H1 (cell line): ENCODE measurements at regions not wholly inside any gene's neighbourhood (a gene's known extent, or its start where the extent isn't known, plus 50 kb on each side); places are given as distances from the start of the nearest gene placed in this dataset.

Source experiments
- CTCF ChIA-PET: fragments of 300-600 bp; sonication (Branson Sonifier 250); formaldehyde crosslinking; loops from one replicate; lab custom pipeline; 2021; ENCODE audit not compliant: partially characterized antibody; lab: Charles Lee
- POLR2A ChIA-PET: fragments of 300-600 bp; sonication (Branson Sonifier 250); formaldehyde crosslinking; loops from one replicate; lab custom pipeline; 2021; ENCODE audit warnings: inconsistent platforms; ENCODE audit not compliant: partially characterized antibody; lab: Charles Lee
- DNase-seq, 2 experiments: peaks; one replicate each; pipeline versions ENCODE4 v3.0.0 to v3.0.0-alpha.2; 2010 to 2022; ENCODE audit warnings: low spot score in 2 of 2, low read depth in 1 of 2, mixed read lengths in 1 of 2
- FAIRE-seq: peaks from 2 replicates; lab custom pipeline; 2011; peaks lifted over from hg19 to GRCh38; lab: Jason Lieb, UNC
- H2AFZ ChIP-seq: 2 replicates; pipeline ENCODE4 v1.8.1; 2012; ENCODE audit warnings: low read length, inconsistent platforms
- H2AK5ac ChIP-seq: 2 replicates; pipeline ENCODE4 v1.6.1; 2013; ENCODE audit warnings: low read depth, low read length
- H2BK120ac ChIP-seq: replicated peaks from 2 replicates; pipeline ENCODE3; 2013; ENCODE audit warnings: low read depth, low read length, inconsistent platforms
- H2BK12ac ChIP-seq: 2 replicates; pipeline ENCODE4 v1.6.1; 2013; ENCODE audit warnings: low read depth, low read length
- H2BK15ac ChIP-seq: 2 replicates; pipeline ENCODE4 v1.6.1; 2013; ENCODE audit warnings: low read length
- H2BK20ac ChIP-seq: 2 replicates; pipeline ENCODE4 v1.6.1; 2013; ENCODE audit warnings: low read length
- H2BK5ac ChIP-seq: 2 replicates; pipeline ENCODE4 v1.6.1; 2013; ENCODE audit warnings: low read depth, low read length
- H3K14ac ChIP-seq: 2 replicates; pipeline ENCODE4 v1.6.1; 2013; ENCODE audit warnings: inconsistent platforms; ENCODE audit not compliant: insufficient read length
- H3K18ac ChIP-seq: 2 replicates; pipeline ENCODE4 v1.6.1; 2013; ENCODE audit warnings: low read length; ENCODE audit errors: extremely low read depth
- H3K23ac ChIP-seq: 2 replicates; pipeline ENCODE4 v1.6.1; 2013; ENCODE audit warnings: inconsistent platforms; ENCODE audit not compliant: insufficient read length
- H3K23me2 ChIP-seq: 2 replicates; pipeline ENCODE4 v1.6.1; 2013; ENCODE audit warnings: low read depth, low read length
- H3K27ac ChIP-seq: 2 replicates; pipeline ENCODE4 v1.6.1; 2011; ENCODE audit warnings: low read depth, low read length, inconsistent platforms
- H3K27me3 ChIP-seq, 4 experiments: replicated peaks in 1 of 4; 1 replicate in 1 of 4; 2 replicates in 3 of 4; pipeline versions ENCODE4 v1.6.1 to v1.8.1; 2011 to 2013; ENCODE audit warnings: low read length in 3 of 4, mild to moderate bottlenecking in 3 of 4, inconsistent platforms in 2 of 4, mixed read lengths in 2 of 4, moderate library complexity in 1 of 4; ENCODE audit not compliant: control insufficient read depth in 3 of 4, insufficient read depth in 3 of 4; ENCODE audit errors: extremely low read depth in 1 of 4
- H3K36me3 ChIP-seq, 4 experiments: 2 replicates each; pipeline versions ENCODE4 v1.6.1 to v1.8.1; 2011 to 2013; ENCODE audit warnings: mild to moderate bottlenecking in 4 of 4, low read length in 3 of 4, moderate library complexity in 2 of 4, control low read depth in 1 of 4, inconsistent platforms in 1 of 4; ENCODE audit not compliant: insufficient read depth in 4 of 4, control insufficient read depth in 2 of 4
- H3K4ac ChIP-seq: replicated peaks from 2 replicates; pipeline ENCODE3; 2013; ENCODE audit warnings: low read length, low read depth, mixed read lengths, inconsistent platforms; ENCODE audit not compliant: insufficient read length
- H3K4me1 ChIP-seq, 4 experiments: replicated peaks in 1 of 4; 1 replicate in 1 of 4; 2 replicates in 3 of 4; pipeline versions ENCODE4 v1.6.1 to v1.8.1; 2011 to 2013; ENCODE audit warnings: low read length in 3 of 4, inconsistent platforms in 2 of 4, mixed read lengths in 1 of 4; ENCODE audit not compliant: insufficient read depth in 4 of 4, control insufficient read depth in 3 of 4
- H3K4me2 ChIP-seq, 2 experiments: 2 replicates each; pipeline versions ENCODE4 v1.6.1 to v1.8.1; 2011 to 2013; ENCODE audit warnings: low read depth in 2 of 2, low read length in 2 of 2, control low read depth in 1 of 2, inconsistent platforms in 1 of 2, mild to moderate bottlenecking in 1 of 2; ENCODE audit not compliant: insufficient read depth in 1 of 2
- H3K4me3 ChIP-seq, 4 experiments: fragments of 200-600, 300-600 bp in 1 of 4; sonication (generic), shearing (Covaris generic), sonication (Bioruptor Twin) in 1 of 4; 2 replicates each; pipeline versions ENCODE4 v1.5.1 to v1.8.1; 2011 to 2016; ENCODE audit warnings: low read length in 4 of 4, low read depth in 3 of 4, control low read depth in 2 of 4, inconsistent platforms in 2 of 4, mild to moderate bottlenecking in 2 of 4, mixed read lengths in 1 of 4, moderate library complexity in 1 of 4; ENCODE audit not compliant: insufficient read depth in 2 of 4; ENCODE audit errors: extremely low read depth in 1 of 4
- H3K56ac ChIP-seq: replicated peaks from 2 replicates; pipeline ENCODE3; 2013; ENCODE audit warnings: low read depth, mild to moderate bottlenecking, mixed read lengths, low read length, inconsistent platforms; ENCODE audit not compliant: insufficient read length
- H3K79me1 ChIP-seq: 2 replicates; pipeline ENCODE4 v1.6.1; 2013; ENCODE audit warnings: low read depth, low read length, control low read depth
- H3K79me2 ChIP-seq, 2 experiments: 2 replicates each; pipeline versions ENCODE4 v1.6.1 to v1.8.1; 2012 to 2013; ENCODE audit warnings: low read length in 2 of 2, mild to moderate bottlenecking in 2 of 2, inconsistent platforms in 1 of 2; ENCODE audit not compliant: insufficient read depth in 2 of 2, control insufficient read depth in 1 of 2
- H3K9ac ChIP-seq, 4 experiments: replicated peaks in 1 of 4; 1 replicate in 1 of 4; 2 replicates in 3 of 4; pipeline versions ENCODE4 v1.6.1 to v1.8.1; 2011 to 2013; ENCODE audit warnings: low read depth in 3 of 4, low read length in 3 of 4, control low read depth in 2 of 4, mild to moderate bottlenecking in 2 of 4, moderate library complexity in 2 of 4, inconsistent platforms in 1 of 4; ENCODE audit errors: extremely low read depth in 1 of 4
- H3K9me3 ChIP-seq, 2 experiments: 2 replicates each; pipeline versions ENCODE4 v1.6.1 to v1.8.1; 2012 to 2013; ENCODE audit warnings: mild to moderate bottlenecking in 2 of 2, moderate library complexity in 2 of 2, control low read depth in 1 of 2, inconsistent platforms in 1 of 2, low read depth in 1 of 2, low read length in 1 of 2, mixed read lengths in 1 of 2; ENCODE audit not compliant: insufficient read depth in 2 of 2
- H4K20me1 ChIP-seq, 2 experiments: replicated peaks in 1 of 2; 2 replicates each; pipeline versions ENCODE3 to v1.8.1; 2011 to 2013; ENCODE audit warnings: inconsistent platforms in 2 of 2, low read length in 2 of 2, mild to moderate bottlenecking in 1 of 2; ENCODE audit not compliant: insufficient read depth in 2 of 2, control insufficient read depth in 1 of 2
- H4K5ac ChIP-seq: 2 replicates; pipeline ENCODE4 v1.6.1; 2013; ENCODE audit warnings: low read length, low read depth, mixed read lengths, inconsistent platforms; ENCODE audit not compliant: insufficient read length
- H4K8ac ChIP-seq: 2 replicates; pipeline ENCODE4 v1.8.0; 2013; ENCODE audit warnings: mild to moderate bottlenecking, moderate library complexity, low read length, inconsistent platforms; ENCODE audit not compliant: insufficient read depth; ENCODE audit errors: extremely low read depth
- H4K91ac ChIP-seq: replicated peaks from 2 replicates; pipeline ENCODE3; 2013; ENCODE audit warnings: low read length, mixed read lengths, inconsistent platforms; ENCODE audit not compliant: insufficient read length
- ATF2 ChIP-seq: IDR thresholded peaks from 2 replicates; pipeline ENCODE4 v1.6.1; 2012; ENCODE audit warnings: low read length, inconsistent platforms
- CHD2 ChIP-seq: IDR thresholded peaks from 2 replicates; pipeline ENCODE4 v1.6.1; 2012; ENCODE audit warnings: low read length, improper control_type of control experiment
- E2F6 ChIP-seq: IDR thresholded peaks from 2 replicates; pipeline ENCODE4 v1.6.1; 2012; ENCODE audit warnings: inconsistent platforms
- KDM5A ChIP-seq: fragments of 200-600 bp; IDR thresholded peaks from 2 replicates; pipeline ENCODE4 v1.7.1; 2012; ENCODE audit warnings: mild to moderate bottlenecking, low read length, inconsistent platforms, mixed read lengths
- MAFK ChIP-seq: IDR thresholded peaks from 2 replicates; pipeline ENCODE4 v1.6.1; 2012; ENCODE audit warnings: low read depth, mild to moderate bottlenecking, improper control_type of control experiment, low read length
- NANOG ChIP-seq: IDR thresholded peaks from 2 replicates; pipeline ENCODE4 v1.6.1; 2011; ENCODE audit warnings: low read length, low read depth, mild to moderate bottlenecking, inconsistent platforms; ENCODE audit not compliant: insufficient read depth, poor library complexity, severe bottlenecking
- NRF1 ChIP-seq: IDR thresholded peaks from 2 replicates; pipeline ENCODE4 v1.6.1; 2011; ENCODE audit warnings: mild to moderate bottlenecking, low read depth, low read length, improper control_type of control experiment
- RAD21 ChIP-seq, 2 experiments: IDR thresholded peaks in 1 of 2; conservative IDR thresholded peaks in 1 of 2; 2 replicates each; pipeline ENCODE4 v1.6.1; 2011; ENCODE audit warnings: low read depth in 2 of 2, low read length in 2 of 2, improper control_type of control experiment in 1 of 2, inconsistent platforms in 1 of 2, mild to moderate bottlenecking in 1 of 2, moderate library complexity in 1 of 2
- SIRT6 ChIP-seq: IDR thresholded peaks from one replicate; pipeline ENCODE4 v1.7.1; 2012; ENCODE audit warnings: low read length, inconsistent platforms
- USF2 ChIP-seq: IDR thresholded peaks from 2 replicates; pipeline ENCODE4 v1.6.1; 2011; ENCODE audit warnings: low read length, improper control_type of control experiment
- WGBS, 2 experiments: shearing (Covaris generic) in 1 of 2; methylation state at CpG; one replicate each; pipeline versions ENCODE4 v1.1.6 to v1.1.7; 2013 to 2015; ENCODE audit warnings: low lambda C conversion rate in 2 of 2, mixed read lengths in 2 of 2, inconsistent platforms in 1 of 2, low coverage in 1 of 2, missing lambda C conversion rate in 1 of 2; ENCODE audit not compliant: insufficient replicate concordance in 2 of 2, insufficient coverage in 1 of 2, insufficient read length in 1 of 2; ENCODE audit errors: extremely low coverage in 1 of 2, missing lambda C conversion rate in 1 of 2; 5-methylcytosine and 5-hydroxymethylcytosine counted together

- Histone ChIP-seq H3K56ac (no peak overlapping the region), H3K9me3 (no peaks in the 10 kb centered on the region), H3K27ac (no peak overlapping the region), H2AK5ac (no peak overlapping the region), H4K8ac (no peak overlapping the region), H2BK20ac (no peak overlapping the region), H3K18ac (no peak overlapping the region), H2BK12ac (no peak overlapping the region), H3K4me1 (no peaks in the 10 kb centered on the region), H3K79me2 (no peaks in the 10 kb centered on the region), H4K91ac (no peak overlapping the region), H3K27me3 (no peaks in the 10 kb centered on the region), H2BK15ac (no peak overlapping the region), H2BK120ac (no peak overlapping the region), H3K4ac (no peak overlapping the region), H2AFZ (no peak overlapping the region), H3K4me3 (no peak overlapping the region), H4K20me1 (no peaks in the 10 kb centered on the region), H3K36me3 (no peaks in the 10 kb centered on the region), H3K4me2 (no peak overlapping the region), H2BK5ac (no peak overlapping the region), H3K23me2 (no peaks in the 10 kb centered on the region), H4K5ac (no peak overlapping the region), H3K79me1 (no peaks in the 10 kb centered on the region), H3K23ac (no peak overlapping the region), H3K9ac (no peak overlapping the region), H3K14ac (no peak overlapping the region)
- FAIRE-seq (no peak), DNase-seq (no peak)
- TF ChIP-seq CHD2 (no peak), NANOG (no peak), E2F6 (no peak), KDM5A (no peak), ATF2 (no peak), SIRT6 (no peak), NRF1 (no peak), RAD21 (IDR thresholded peaks at IDR 0.05 in 1 of 2, conservative IDR thresholded peaks at IDR 0.05 in 1 of 2; ENCODE audit: low read depth in 2 of 2, low read length in 2 of 2) (no peak), USF2 (no peak), MAFK (no peak)
- WGBS, 2 experiments = 80% methylated on average over 8 of the region's 8 CpGs; no CpG with 5 or more reads in 1 of the 2 experiments
- CTCF ChIA-PET = interaction anchor here (0.7 kb wide), 1 partner anchor 16 kb away, joined by 3 read pairs; no protein-coding TSS in a partner anchor
- POLR2A ChIA-PET = no interaction called here
These were observed 280.9 kb downstream of the QKI start for GRCh38 chr6:163695414-163695864.
